Astrocyte of the spinal cord (primary cell): ENCODE measurements at regions not wholly inside any gene's neighbourhood (a gene's known extent, or its start where the extent isn't known, plus 50 kb on each side); places are given as distances from the start of the nearest gene placed in this dataset.

Experiments used
- DNase-seq: peaks from one replicate; pipeline ENCODE4 v3.0.0; 2011; ENCODE audit warnings: low read depth, low spot score
- H3K4me3 ChIP-seq: 2 replicates; pipeline ENCODE4 v1.5.1; 2011; ENCODE audit warnings: low read depth, mild to moderate bottlenecking, low read length, moderate library complexity
- CTCF ChIP-seq: IDR thresholded peaks from 2 replicates; pipeline ENCODE4 v1.5.1; 2012; ENCODE audit warnings: low read depth, mild to moderate bottlenecking, low read length, inconsistent platforms
- in situ Hi-C: cut with HindIII; loops from 2 replicates; pipeline ENCODE4 v1.10.0; 2017; ENCODE audit warnings: low sequenced_read_pairs

GRCh38 chr10:83633547-83633946, 505.8 kb upstream of the GHITM start:
- H3K4me3 ChIP-seq, result no peak overlapping the region
- no peak for DNase-seq
- TF ChIP-seq CTCF, result no peak
- in situ Hi-C loops, result no loop called here

- in situ Hi-C loops, result no loop called here
Observed at GRCh38 chr10:83636826-83637225, 502.5 kb upstream of the GHITM start.

GRCh38 chr10:83647526-83647925, 491.8 kb upstream of the GHITM start:
- no peak for TF ChIP-seq CTCF
- in situ Hi-C loops, result no loop called here
- H3K4me3 ChIP-seq, result no peak overlapping the region
- no peak for DNase-seq

More at GRCh38 chr10:83636826-83637225, 502.5 kb upstream of the GHITM start:
- TF ChIP-seq CTCF, result no peak
- no peak for DNase-seq
- H3K4me3 ChIP-seq, result no peak overlapping the region

GRCh38 chr10:83648201-83648600, 491.1 kb upstream of the GHITM start:
- TF ChIP-seq CTCF, result no peak
- DNase-seq, result no peak
- no peak overlapping the region for H3K4me3 ChIP-seq
- in situ Hi-C loops, result no loop called here

- no peak for TF ChIP-seq CTCF
- no peak overlapping the region for H3K4me3 ChIP-seq
- in situ Hi-C loops, result no loop called here
- no peak for DNase-seq
Observed at GRCh38 chr10:83649471-83649870, 489.8 kb upstream of the GHITM start.

- no peak for TF ChIP-seq CTCF
Observed at GRCh38 chr10:83654689-83655088, 484.6 kb upstream of the GHITM start.

GRCh38 chr10:83656924-83657323, 482.4 kb upstream of the GHITM start:
- in situ Hi-C loops, result no loop called here
- TF ChIP-seq CTCF, result no peak
- no peak for DNase-seq
- no peak overlapping the region for H3K4me3 ChIP-seq

More at GRCh38 chr10:83654689-83655088, 484.6 kb upstream of the GHITM start:
- in situ Hi-C loops, result no loop called here
- no peak for DNase-seq
- H3K4me3 ChIP-seq, result no peak overlapping the region
